ENCODE measurements at regions not wholly inside any gene's neighbourhood (a gene's known extent, or its start where the extent isn't known, plus 50 kb on each side); places are given as distances from the start of the nearest gene placed in this dataset.

DNA sequence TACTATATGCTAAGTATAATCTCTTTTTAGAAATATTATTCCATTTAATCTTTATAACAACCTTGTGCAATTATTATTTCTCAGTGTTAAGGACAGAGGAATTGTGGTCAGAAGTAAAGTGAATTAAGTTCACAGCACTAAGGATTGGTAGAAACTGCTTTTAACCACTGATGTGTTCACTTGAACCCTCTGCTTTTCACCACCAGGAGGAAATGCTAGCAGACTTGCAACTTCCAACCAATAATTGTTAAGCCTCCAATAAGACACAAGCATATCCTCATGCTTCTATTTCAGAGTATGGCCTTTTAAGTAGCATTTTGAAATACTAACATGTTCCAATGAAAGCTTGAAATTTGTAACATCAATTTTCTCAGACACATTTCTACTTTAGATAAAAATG lies 527.4 kb downstream of the SI start:
- Histone ChIP-seq H2BK12ac (ENCODE audit: insufficient read length, low read depth, low read length) (no peak overlapping the region), H4K8ac (replicated peaks; ENCODE audit: insufficient read length, low read depth, low read length) (no peak overlapping the region), H3K79me1 (ENCODE audit: insufficient read depth, low read depth, low read length, poor library complexity, severe bottlenecking) (no peaks in the 10 kb centered on the region), H3K4me1 (ENCODE audit: insufficient read depth, low read length) (no peaks in the 10 kb centered on the region), H3T11ph (ENCODE audit: low read length) (no peak overlapping the region), H4K91ac (ENCODE audit: insufficient read length, low read depth, low read length) (no peak overlapping the region), H3K4ac (ENCODE audit: low read depth, low read length) (no peak overlapping the region), H3K23me2 (ENCODE audit: insufficient read length, low read depth, low read length, poor library complexity, severe bottlenecking) (no peaks in the 10 kb centered on the region), H3K23ac (ENCODE audit: insufficient read length, low read depth, low read length) (no peak overlapping the region), H3K9ac (ENCODE audit: extremely low read depth, insufficient read length, low read length) (no peak overlapping the region), H4K5ac (ENCODE audit: insufficient read length, low read depth, low read length) (no peak overlapping the region), H3K18ac (ENCODE audit: insufficient read length, low read depth, low read length) (no peak overlapping the region), H4K20me1 (ENCODE audit: control insufficient read depth, insufficient read depth, insufficient read length) (no peaks in the 10 kb centered on the region), H2BK20ac (ENCODE audit: low read depth, low read length, poor library complexity, severe bottlenecking) (no peak overlapping the region), H2AFZ (ENCODE audit: low read length) (no peak overlapping the region), H3K27me3 (ENCODE audit: insufficient read depth, low read length) (no peaks in the 10 kb centered on the region), H3K9me3 (ENCODE audit: control insufficient read depth, low read depth, low read length) (no peaks in the 10 kb centered on the region), H2BK5ac (ENCODE audit: insufficient read length, low read length) (no peak overlapping the region), H2BK120ac (ENCODE audit: low read depth, low read length, poor library complexity, severe bottlenecking) (no peak overlapping the region), H3K56ac (ENCODE audit: insufficient read length, low read depth, low read length) (no peak overlapping the region), H3K79me2 (ENCODE audit: insufficient read depth, low read length) (no peaks in the 10 kb centered on the region), H3K4me2 (ENCODE audit: insufficient read depth, insufficient read length, low read length) (no peak overlapping the region), H2AK5ac (ENCODE audit: insufficient read length, low read length) (no peak overlapping the region), H3K27ac (ENCODE audit: insufficient read length, low read depth, low read length) (no peak overlapping the region), H2BK15ac (ENCODE audit: low read depth, low read length) (no peak overlapping the region), H3K14ac (ENCODE audit: insufficient read depth, low read length) (no peak overlapping the region)
- Mint-ChIP-seq H3K4me3 (no peak overlapping the region), H3K27me3 (ENCODE audit: low read depth) (no peaks in the 10 kb centered on the region), H3K9me3 (peaks cover 0 to 2% of the 10 kb centered on the region in 2 experiments; a peak in 1 of 5 replicates), H3K36me3 (ENCODE audit: insufficient read depth in 1 of 3, low read depth in 3 of 3) (no peaks in the 10 kb centered on the region), H3K4me1 (no peaks in the 10 kb centered on the region), H3K27ac (no peak overlapping the region)
- no peak for DNase-seq
- TF ChIP-seq, protein P1, sequence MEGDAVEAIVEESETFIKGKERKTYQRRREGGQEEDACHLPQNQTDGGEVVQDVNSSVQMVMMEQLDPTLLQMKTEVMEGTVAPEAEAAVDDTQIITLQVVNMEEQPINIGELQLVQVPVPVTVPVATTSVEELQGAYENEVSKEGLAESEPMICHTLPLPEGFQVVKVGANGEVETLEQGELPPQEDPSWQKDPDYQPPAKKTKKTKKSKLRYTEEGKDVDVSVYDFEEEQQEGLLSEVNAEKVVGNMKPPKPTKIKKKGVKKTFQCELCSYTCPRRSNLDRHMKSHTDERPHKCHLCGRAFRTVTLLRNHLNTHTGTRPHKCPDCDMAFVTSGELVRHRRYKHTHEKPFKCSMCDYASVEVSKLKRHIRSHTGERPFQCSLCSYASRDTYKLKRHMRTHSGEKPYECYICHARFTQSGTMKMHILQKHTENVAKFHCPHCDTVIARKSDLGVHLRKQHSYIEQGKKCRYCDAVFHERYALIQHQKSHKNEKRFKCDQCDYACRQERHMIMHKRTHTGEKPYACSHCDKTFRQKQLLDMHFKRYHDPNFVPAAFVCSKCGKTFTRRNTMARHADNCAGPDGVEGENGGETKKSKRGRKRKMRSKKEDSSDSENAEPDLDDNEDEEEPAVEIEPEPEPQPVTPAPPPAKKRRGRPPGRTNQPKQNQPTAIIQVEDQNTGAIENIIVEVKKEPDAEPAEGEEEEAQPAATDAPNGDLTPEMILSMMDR (conservative IDR thresholded peaks at IDR 0.05), result peak; percentile 60
